ENCODE measurements at regions not wholly inside any gene's neighbourhood (a gene's known extent, or its start where the extent isn't known, plus 50 kb on each side); places are given as distances from the start of the nearest gene placed in this dataset.

DNA sequence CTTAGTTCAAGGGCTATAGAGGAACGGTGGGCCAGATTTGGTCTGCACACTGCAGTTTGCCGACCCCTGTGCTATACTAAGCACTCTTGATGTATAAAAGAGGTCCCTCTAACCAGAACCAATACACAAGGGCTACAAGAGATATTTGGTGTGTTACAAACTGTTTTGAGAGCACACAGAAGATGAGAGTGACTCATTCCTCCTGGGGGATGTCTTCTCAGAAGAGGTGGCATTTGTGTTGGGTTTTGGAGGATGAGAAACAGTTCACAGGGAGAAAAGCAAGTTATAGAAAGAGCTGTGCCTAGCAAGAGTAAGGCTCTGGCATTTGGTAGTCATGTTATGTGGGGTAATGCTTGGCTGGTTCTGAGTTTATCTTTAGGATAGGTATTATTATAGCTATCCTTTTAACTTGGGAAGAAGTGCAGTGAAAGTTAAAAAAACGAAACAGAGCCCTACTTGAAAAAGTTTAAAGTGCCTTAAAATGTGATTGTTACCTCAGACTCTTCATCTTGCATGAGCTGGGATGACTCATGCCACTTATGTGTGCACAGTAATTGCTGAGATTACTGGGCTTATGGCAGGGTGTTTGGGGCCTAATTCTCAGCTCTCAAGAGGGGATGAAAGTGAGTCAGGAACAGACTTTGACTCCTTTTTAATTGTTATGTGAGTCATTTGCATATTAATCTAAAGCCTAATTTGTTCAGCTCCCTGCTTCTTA lies 160.4 kb downstream of the KIF20B start:
- intact Hi-C loops (cut with DNase I): no loop called here
- no peaks in the 10 kb centered on the region for H3K4me1 ChIP-seq
- no peak overlapping the region for H3K4me3 ChIP-seq
- H3K27me3 ChIP-seq (ENCODE audit: insufficient read depth in 3 of 3, low read length in 2 of 3): no peaks in the 10 kb centered on the region
- DNase-seq (no peak), ATAC-seq (no peak)
- H3K36me3 ChIP-seq (ENCODE audit: insufficient read depth in 1 of 2, low read depth in 1 of 2): no peaks in the 10 kb centered on the region
- H3K9me3 ChIP-seq: no peaks in the 10 kb centered on the region
- TF ChIP-seq, protein P1, sequence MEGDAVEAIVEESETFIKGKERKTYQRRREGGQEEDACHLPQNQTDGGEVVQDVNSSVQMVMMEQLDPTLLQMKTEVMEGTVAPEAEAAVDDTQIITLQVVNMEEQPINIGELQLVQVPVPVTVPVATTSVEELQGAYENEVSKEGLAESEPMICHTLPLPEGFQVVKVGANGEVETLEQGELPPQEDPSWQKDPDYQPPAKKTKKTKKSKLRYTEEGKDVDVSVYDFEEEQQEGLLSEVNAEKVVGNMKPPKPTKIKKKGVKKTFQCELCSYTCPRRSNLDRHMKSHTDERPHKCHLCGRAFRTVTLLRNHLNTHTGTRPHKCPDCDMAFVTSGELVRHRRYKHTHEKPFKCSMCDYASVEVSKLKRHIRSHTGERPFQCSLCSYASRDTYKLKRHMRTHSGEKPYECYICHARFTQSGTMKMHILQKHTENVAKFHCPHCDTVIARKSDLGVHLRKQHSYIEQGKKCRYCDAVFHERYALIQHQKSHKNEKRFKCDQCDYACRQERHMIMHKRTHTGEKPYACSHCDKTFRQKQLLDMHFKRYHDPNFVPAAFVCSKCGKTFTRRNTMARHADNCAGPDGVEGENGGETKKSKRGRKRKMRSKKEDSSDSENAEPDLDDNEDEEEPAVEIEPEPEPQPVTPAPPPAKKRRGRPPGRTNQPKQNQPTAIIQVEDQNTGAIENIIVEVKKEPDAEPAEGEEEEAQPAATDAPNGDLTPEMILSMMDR (IDR thresholded peaks at IDR 0.05): no peak
- 67 to 78% (median 70%) methylated on average over 3 of the region's 3 CpGs for WGBS, 3 donors
- H3K27ac ChIP-seq: no peak overlapping the region

DNA sequence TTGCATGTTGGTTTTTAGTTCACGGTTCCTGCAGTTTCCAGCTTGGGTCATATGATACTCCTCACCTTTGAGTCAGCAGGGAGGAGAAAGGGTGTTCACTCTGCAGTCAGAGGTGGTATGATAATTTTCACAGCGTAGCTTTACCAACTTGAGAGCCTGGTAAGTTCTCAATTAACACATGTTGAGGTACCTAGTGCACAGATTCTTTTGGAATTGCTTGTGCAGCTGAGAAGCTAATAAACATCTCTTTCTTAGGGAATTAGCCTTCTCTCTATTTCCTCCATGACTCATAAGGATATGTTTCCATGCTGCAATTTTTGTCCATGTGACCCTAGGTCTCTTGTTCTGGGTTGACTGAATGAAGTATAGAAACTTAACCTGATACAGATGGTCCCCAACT lies 166.6 kb downstream of the KIF20B start:
- Histone ChIP-seq H3K4me1 (no peaks in the 10 kb centered on the region), H3K36me3 (ENCODE audit: insufficient read depth in 1 of 2, low read depth in 1 of 2) (no peaks in the 10 kb centered on the region), H3K27ac (no peak overlapping the region), H3K9me3 (no peaks in the 10 kb centered on the region), H3K27me3 (ENCODE audit: insufficient read depth in 3 of 3, low read length in 2 of 3) (no peaks in the 10 kb centered on the region), H3K4me3 (no peak overlapping the region)
- ATAC-seq (no peak), DNase-seq (no peak)
- TF ChIP-seq, protein P1 (IDR thresholded peaks at IDR 0.05): no peak
- intact Hi-C loops (cut with DNase I): no loop called here
- 38 to 53% (median 46%) methylated on average over 2 of the region's 2 CpGs for WGBS, 3 donors

DNA sequence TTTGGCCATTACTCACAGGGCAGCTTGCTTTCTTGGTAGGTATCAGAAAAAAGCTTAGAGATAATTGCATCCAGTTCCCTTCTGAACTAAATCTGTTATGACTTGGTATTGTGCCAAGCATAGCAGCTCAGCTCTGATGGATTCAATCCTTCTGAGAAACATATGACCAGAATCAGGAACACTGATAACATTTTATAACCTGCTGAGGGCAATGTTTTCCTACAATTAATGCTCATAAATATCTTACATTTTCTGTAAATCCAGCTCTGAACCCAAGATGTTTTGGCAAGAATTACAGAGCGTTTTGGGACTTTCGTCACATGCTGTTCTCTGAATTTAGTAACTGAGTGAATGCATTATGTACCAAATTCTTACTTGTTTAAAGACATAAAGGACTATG lies 167.8 kb downstream of the KIF20B start:
- WGBS, 3 donors: 35 to 47% (median 39%) methylated on average over 2 of the region's 2 CpGs
- ATAC-seq: no peak

DNA sequence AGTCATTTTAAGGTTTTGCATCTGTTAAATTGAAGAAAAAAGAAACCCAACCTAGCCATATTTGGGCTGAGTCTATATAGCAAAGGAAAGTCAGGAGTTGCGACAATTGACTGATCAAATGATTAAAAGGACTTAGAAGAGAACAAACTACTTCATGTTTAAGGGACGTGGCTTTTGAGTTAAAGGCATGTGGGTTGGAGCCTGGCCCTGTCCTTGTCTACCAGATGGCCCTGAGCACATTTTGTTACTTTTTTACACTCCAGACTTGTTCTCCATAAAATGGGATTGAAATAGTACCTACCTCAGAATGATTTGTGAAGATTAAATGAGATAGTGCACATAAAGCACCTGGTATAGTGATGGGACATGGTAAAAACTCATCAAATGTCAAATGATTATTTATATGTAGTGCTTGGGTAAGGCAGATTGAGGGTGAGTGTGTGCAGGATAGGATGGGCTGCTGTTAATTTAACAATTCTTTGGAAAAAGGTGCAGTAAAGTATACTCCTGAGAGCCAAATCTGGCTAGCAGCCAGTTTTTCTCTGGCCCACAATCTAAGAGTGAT lies 168.3 kb downstream of the KIF20B start:
- Histone ChIP-seq H3K27ac (no peak overlapping the region), H3K4me1 (no peaks in the 10 kb centered on the region), H3K9me3 (no peaks in the 10 kb centered on the region), H3K4me3 (no peak overlapping the region), H3K36me3 (ENCODE audit: insufficient read depth in 1 of 2, low read depth in 1 of 2) (no peaks in the 10 kb centered on the region), H3K27me3 (ENCODE audit: insufficient read depth in 3 of 3, low read length in 2 of 3) (no peaks in the 10 kb centered on the region)
- no peak for ATAC-seq
- TF ChIP-seq, protein P1 (IDR thresholded peaks at IDR 0.05): no peak
- intact Hi-C loops (cut with DNase I): no loop called here
- DNase-seq: no peak
- WGBS, 3 donors: 60 to 65% (median 63%) methylated on average over 2 of the region's 2 CpGs

More for the DNA sequence above, 167.8 kb downstream of the KIF20B start:
- no peak for DNase-seq
- TF ChIP-seq, protein P1 (IDR thresholded peaks at IDR 0.05): no peak
- no peaks in the 10 kb centered on the region for H3K27me3 ChIP-seq (ENCODE audit: insufficient read depth in 3 of 3, low read length in 2 of 3)
- H3K27ac ChIP-seq: no peak overlapping the region
- H3K4me3 ChIP-seq: no peak overlapping the region
- H3K4me1 ChIP-seq: no peaks in the 10 kb centered on the region
- H3K36me3 ChIP-seq (ENCODE audit: insufficient read depth in 1 of 2, low read depth in 1 of 2): no peaks in the 10 kb centered on the region
- no peaks in the 10 kb centered on the region for H3K9me3 ChIP-seq
- intact Hi-C loops (cut with DNase I): no loop called here
